HG02642 (cell line): ENCODE measurements at regions not wholly inside any gene's neighbourhood (a gene's known extent, or its start where the extent isn't known, plus 50 kb on each side); places are given as distances from the start of the nearest gene placed in this dataset.
"Not testable (repeated sequence)": the region's sequence is repeated elsewhere in the genome, so short reads cannot be mapped to it uniquely, and the experiment has no call there.

ENCODE experiments used
- ATAC-seq: cut with Tn5 transposase; IDR thresholded peaks from one replicate; pipeline ENCODE4 v1.9.1; 2021; ENCODE audit warnings: mild to moderate bottlenecking; ENCODE audit not compliant: unreplicated experiment, poor library complexity

GRCh38 chr5:63233361-63233760, 654.7 kb downstream of the LRRC70 start:
- ATAC-seq: no peak

DNA sequence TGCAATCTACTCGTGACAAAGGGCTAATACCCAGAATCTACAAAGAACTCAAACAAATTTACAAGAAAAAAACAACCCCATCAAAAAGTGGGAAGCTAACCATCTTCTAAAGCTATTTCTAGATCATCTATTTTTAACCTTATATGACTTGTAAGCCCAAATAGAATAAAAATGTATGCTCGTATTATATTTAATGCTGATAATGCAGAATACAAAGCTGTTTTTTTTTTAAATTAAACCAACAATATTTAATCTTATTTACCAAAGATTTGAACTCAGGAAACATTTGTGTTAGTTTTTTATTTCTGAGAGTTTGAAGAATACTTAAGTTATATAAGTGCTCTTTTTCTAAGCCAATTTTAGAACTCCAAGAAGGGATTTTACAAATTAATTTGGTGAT, 652.1 kb downstream of the LRRC70 start:
- no peak for ATAC-seq

DNA sequence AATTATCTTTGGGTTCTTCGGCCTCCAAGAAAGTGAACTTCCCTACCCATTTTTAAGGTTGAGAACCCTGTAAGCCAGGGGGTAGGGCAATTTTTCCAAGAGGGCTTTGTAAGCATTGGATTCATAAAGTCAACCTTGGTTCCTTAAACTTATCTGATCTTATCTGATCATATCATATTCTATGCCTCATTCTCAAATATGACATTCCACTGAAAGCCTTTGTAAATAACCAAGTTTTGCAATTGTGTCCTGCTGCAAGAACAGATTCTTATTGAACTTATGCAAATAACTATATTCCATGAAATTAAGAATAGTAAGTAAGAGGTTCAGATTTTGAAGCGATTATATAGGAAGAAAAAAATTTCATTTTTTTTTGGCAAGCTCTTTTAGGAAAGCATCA, 649.5 kb downstream of the LRRC70 start:
- ATAC-seq: no peak

DNA sequence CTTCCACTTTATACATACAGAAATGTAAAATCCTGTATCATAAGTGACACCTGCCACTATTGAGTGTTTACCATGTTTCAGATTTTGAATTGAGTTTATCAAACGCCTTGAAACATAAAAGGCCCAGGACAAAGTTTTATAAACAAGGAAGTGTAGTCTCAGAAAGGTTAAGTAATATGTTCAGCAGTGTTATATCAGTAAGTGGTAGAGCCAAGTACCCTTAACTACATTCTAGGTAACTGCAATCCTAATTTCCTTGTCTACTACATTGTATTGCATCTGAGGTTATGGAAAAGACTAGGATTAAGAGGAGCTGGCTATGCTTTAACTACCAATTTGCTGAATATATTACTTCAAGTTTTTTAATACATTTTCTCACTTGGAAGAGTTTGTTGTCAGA, 641.6 kb downstream of the LRRC70 start:
- ATAC-seq: no peak

GRCh38 chr5:63217422-63217821, 638.8 kb downstream of the LRRC70 start:
- ATAC-seq: no peak

DNA sequence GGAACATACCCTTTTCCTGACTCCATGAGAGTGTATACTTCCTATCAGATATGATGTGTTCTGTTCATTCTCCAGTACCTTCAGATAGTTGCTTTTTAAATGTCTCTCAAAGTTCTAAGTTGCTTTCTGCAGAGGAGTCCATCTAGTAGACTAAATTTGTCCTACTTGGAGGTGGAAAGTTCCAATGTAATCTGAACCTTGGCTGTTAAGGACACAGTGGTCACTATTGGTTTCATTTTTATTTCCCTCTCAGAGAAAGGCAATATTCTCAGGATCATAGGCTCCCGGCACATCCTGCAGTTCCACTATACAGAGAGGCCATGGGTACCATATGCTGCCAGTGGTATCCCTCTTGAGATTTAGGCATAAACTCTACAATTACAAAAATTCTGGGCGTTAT, 634.6 kb downstream of the LRRC70 start:
- no peak for ATAC-seq

- ATAC-seq: no peak
Observed at GRCh38 chr5:63211448-63212132, 633.0 kb downstream of the LRRC70 start.

DNA sequence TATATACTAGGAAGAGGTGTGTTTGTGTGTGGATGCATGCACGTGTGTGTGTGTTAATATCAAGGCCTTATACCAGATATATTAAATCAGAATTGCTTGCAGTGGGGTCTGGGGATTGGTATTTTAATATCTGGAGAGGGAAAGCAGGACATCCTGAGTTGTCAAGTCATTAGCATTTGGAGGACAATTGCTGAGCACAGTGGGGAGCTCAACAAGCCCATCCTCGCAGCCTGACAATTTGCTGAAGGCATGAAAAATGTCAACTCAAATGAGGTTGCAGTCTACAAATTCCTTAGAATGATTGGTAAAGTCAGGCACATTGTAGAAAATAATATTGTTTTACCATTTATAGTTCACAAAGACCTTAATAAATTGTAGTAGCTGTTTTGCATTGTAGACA, 627.4 kb downstream of the LRRC70 start:
- no peak for ATAC-seq

DNA sequence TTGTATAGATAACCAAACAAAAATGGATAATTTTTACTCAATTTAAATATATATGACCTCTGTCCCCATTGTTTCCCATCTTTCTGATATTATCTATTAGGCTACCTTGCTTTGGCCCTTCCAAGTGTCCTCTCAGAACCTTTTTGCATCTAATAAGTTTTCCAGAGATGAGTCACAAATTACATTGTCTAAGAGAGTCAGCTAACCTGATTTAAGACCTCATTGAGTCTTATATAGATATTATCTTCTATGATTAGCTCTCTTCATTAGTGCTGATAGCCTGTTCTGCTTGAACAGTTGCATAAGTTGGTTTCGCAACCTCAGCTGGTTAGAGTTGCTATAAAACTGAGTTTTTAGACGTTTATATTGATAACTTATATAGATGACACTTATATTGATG, 623.1 kb downstream of the LRRC70 start:
- ATAC-seq: no peak

- no peak for ATAC-seq
Observed at GRCh38 chr5:63194126-63194525, 615.5 kb downstream of the LRRC70 start.

DNA sequence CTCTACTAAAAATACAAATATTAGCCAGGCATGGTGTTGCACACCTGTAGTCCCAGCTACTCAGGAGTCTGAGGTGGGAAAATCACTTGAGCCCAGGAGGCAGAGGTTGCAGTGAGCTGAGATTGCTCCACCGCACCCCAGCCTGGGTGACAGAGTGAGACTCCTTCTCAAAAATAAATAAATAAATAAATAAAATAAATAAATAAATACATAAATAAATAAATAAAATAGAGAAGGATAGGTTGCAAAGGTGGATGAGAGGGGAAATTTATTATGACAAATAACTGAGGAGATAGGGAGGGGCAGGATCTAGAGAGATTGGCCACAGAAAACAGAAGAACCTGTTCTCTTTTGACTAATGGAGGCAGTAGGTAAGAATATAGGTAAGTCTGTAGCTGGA, 601.6 kb downstream of the LRRC70 start:
- not testable (repeated sequence) for ATAC-seq

GRCh38 chr5:63175850-63176249, 597.2 kb downstream of the LRRC70 start:
- ATAC-seq: no peak

- ATAC-seq: no peak
Observed at GRCh38 chr5:63170486-63170885, 591.9 kb downstream of the LRRC70 start.

DNA sequence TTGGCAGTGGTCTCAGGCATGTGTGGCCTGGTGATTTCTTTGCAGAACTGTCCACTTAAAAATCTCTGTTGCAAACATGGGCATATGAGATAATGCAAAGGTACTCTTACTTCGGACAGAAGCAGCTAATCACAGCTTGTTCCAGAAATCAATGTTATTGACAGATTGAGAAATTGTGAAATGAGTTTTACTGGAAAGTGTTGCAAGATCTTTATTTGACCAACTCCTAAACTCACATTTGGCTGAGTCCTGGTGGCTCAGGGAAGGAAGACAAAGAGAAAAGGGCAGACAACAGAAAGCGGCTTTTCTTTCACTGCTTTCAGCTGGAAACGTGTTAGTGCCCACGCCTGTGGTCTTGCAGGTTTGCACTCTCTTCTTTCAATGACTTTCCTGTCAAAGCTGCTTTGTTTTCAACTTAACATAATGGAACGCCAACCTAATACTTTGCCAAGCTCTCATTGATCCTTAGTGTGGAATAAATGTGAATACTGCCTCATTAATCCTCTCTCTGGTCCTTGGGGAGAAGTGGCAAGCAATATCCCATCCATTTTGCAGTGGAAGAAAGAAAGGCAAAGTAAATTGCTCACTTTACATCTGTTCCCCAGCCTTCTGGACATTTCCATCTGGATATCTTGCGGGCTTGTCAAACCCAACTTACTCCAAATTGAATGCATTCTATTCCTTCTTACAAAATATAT, 586.4 kb downstream of the LRRC70 start:
- ATAC-seq: no peak

GRCh38 chr5:63164339-63164738, 585.7 kb downstream of the LRRC70 start:
- ATAC-seq: no peak

- no peak for ATAC-seq
Observed at GRCh38 chr5:63155310-63155631, 576.7 kb downstream of the LRRC70 start.

- no peak for ATAC-seq
Observed at GRCh38 chr5:63154476-63155309, 576.1 kb downstream of the LRRC70 start.

- ATAC-seq: no peak
Observed at GRCh38 chr5:63152871-63153270, 574.3 kb downstream of the LRRC70 start.

DNA sequence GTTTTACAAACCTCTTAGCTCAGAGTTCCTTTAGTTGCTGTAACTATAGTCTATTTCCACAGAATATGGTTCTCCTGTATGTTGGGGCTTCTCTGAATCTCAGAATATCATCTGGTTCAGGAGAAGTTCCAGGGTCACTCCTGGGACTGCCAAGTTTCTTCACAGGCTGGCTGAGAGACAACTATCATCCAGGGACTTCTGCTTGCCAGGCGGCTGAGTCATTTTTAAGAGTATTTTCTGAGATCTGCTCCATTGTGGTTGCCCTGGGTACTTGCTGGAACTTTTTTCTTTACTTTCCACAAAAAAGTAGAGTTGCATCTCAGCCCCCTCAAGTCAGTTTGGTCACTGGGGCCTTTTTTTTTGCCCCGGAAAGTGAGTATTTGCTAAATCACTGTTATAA, 566.5 kb downstream of the LRRC70 start:
- ATAC-seq: no peak

- no peak for ATAC-seq
Observed at GRCh38 chr5:63141591-63141990, 563.0 kb downstream of the LRRC70 start.

DNA sequence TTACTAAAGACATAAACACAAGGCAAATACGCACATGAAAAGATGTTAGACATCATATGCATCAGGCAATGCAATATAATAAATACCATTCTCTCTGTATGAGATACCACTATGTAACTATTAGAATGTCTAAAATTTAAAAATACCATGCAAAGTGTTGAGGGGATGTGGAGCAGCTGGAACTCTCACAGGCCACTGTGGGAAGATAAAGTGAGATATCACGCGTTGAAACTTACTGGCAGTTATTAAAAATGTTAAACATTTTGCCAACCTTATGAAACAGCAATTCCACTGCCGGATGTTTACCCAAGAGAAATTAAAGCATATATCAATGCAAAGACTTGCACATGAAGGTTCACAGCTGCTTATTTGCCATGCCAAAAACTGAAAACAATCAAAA, 556.7 kb downstream of the LRRC70 start:
- ATAC-seq: no peak
